T-helper 22 cell (primary cell): ENCODE measurements at regions not wholly inside any gene's neighbourhood (a gene's known extent, or its start where the extent isn't known, plus 50 kb on each side); places are given as distances from the start of the nearest gene placed in this dataset.
"Not testable (repeated sequence)": the region's sequence is repeated elsewhere in the genome, so short reads cannot be mapped to it uniquely, and the experiment has no call there.

ENCODE experiments used
- DNase-seq: peaks from one replicate; pipeline ENCODE4 v3.0.0-alpha.2; 2020; ENCODE audit warnings: low read depth

DNA sequence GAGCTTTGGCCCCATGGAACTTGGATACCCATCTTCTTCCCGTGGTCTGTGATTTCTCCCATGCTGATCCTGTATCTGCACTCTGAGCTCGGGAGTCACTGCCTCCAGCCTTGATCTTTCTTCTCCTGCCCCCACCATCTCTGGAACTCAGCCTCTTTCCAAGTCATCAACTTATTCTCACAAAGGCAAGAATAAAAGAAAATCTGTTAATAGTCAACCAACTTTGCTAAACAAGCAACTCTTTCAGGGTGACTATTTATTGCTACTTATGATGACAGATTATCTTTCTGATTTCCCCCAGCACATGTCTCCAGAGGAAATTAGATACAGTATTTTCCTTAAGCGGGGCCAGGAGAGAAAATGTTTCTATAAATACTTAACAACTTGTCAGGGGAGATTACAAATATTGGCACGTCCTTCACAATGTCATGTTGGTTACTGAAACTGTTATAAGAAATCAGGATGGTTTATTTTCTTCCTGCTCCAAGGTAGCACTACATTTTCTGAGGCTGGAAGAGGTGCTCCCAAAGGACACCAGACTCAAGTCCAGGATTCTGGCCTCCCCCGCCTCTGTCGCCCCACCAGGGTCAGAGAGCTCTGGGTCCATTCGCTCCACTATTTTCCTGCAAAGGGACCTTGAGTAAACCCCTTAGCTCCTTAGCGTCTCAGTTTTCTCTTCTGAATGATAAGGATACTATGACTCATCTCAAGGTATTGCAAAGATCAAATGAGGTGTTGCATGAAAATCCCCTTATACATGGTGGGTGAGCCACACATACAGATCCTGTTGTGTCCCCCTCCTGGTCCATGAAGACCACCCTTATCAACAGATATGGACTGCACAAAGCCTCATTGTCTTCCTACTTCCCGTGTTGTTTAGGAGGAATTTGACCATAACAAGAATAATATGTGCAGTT, 205.2 kb upstream of the WSCD1 start:
- no peak for DNase-seq

DNA sequence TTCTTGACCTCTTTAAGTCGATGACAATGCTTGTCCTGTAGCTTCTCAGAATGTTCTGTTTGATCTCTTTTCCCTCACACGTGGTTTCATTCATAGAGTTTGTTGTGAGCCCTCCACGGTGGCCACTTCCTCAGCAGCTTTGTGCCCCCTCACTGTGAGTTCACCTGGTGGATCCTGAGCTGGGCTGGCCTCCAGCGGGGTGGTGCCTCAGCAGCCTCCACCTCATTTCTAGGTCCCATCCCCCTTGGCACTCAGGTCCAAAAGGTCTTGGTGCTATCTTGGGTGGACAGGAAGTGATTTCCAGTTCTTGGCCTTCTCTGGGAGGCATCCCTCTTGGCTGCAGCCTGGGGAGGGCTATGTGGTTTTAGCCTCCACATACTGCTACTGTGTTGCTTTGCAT, 203.2 kb upstream of the WSCD1 start:
- no peak for DNase-seq

DNA sequence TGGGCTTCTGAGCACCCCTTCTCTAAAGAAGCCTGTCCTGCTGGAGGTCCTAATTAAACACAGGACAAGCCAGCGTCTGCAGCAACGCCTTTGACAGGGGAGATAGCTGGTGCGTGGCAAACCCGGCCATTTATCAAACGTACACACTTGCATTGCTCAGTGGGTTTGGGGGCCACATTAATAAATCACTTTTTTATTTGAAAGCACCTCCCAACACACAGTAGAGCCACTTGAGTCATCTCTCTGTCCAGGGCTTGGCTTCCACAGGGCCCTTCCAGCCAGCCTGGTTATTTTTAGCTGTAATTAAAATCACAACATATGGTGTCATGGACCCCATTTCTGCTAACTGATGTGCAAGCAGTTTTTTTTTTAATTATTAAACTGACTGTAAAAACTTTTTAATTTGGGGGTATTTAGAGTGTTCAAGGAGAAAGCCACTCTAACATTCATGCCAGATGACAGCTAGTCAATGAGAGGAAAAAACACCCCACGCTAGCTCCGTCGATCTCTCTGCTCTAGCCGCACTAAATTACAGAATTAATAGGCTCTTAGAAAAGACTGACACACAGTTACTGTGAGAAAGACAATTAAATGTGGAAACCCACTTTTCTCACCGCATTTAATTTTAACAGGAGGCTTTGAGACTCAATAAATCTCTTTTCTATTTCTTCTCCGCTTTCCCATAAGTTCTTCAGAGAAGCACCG, 201.0 kb upstream of the WSCD1 start:
- no peak for DNase-seq

DNA sequence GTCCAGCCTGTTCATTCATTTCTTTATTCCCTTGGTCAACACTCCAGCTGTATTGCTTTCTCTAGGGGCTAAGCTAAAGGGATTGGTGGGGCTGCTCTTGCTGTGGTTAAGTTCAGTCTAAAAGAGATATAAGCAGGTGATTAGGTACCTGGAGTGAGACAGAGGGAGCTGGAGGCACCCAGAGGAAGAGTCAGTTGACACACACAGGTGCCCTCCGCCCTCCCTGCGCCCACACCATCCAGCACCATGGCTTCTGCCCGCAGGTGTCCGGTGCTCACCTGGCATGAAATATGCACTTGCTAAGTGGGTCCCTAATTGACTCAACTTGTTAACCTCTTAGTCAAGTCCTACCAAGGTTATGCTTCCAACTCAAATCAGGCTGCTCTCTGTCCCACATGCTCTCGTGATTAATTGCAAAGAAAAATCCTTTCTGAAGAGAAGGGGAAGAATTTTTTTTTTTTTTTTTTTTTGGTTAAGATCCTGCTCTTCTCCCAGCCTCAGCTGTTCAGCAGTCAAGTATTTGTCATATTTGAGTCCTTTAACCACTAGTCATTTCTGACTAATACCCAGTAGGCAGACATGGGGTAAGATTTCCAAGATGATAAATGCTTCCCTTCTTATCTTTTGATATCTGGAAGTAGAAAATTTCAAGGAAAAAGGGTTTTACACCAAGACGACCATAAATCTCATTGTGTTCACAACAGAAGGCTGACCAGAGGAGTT, 199.8 kb upstream of the WSCD1 start:
- DNase-seq = no peak

DNA sequence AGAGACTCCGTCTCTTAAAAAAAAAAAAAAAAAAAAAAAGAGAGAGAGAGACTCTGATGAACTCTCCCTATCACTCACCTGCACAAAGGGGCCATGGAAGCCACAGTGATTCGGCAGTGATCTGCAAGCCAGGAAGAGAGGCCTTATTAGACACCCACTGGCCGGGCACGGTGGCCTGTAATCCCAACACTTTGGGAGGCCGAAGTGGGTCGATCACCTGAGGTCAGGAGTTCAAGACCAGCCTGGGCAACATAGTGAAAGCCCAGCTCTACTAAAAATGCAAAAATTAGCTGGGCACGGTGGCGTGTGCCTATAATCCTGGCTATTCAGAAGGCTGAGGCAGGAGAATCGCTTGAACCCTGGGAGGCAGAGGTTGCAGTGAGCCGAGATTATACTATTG, 198.5 kb upstream of the WSCD1 start:
- DNase-seq = no peak

DNA sequence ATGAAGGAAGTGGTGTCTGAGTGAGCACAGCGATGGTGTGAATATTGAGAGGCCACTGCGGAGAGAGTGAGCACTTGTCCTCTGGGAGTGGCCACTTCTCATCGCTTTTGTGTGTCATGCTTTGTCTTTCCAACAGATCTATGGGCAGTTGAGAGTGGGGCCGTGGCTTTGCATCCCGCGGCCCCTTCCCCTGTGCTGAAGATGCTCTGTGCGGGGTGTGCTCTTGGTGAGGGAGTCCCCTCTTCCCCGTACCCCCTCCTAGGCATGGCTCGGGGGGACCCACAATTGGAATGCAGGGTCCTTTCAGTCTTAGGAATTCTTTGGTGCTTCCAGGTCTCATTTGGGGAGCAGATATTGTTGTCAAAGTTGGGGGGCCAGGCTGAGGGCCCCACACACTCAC, 197.3 kb upstream of the WSCD1 start:
- no peak for DNase-seq

DNA sequence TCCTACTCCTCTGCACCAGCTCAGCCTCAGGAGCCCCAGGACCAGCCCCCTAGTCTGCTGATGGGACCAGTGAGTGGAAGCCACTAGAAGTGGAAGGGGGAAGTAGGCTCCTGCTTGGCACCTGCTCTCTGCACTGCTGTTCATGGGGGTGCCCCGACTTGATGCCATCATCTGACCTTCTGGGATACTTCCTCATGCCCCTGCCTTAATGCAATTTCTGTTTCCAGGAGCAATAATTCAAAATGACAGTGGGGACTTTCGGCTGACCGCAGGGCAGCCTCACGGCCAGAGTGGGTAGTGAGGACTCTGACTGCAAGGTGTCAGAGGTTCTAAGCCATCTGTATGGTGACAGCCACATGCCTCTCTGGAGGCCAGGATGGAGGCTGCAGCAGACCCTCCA, 196.4 kb upstream of the WSCD1 start:
- no peak for DNase-seq

DNA sequence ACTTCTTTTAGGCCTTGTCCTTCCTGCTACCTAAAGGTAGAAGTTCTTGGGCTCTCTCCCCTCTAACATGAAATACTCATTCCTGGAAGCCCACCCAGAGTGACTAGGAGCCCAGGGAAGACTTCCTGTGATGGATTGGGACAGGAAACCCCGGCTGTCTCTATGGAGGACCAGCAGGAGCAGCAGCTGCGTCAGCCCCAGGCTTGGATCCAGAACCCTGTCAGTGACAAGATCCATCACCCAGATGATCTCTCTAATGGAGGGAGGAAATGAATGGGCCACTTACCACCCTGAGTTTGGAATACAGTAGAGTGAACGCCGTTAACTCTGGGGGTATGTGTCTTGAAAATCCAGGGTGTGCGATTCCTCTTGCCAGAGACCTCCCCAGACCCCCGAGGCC, 195.7 kb upstream of the WSCD1 start:
- no peak for DNase-seq

DNA sequence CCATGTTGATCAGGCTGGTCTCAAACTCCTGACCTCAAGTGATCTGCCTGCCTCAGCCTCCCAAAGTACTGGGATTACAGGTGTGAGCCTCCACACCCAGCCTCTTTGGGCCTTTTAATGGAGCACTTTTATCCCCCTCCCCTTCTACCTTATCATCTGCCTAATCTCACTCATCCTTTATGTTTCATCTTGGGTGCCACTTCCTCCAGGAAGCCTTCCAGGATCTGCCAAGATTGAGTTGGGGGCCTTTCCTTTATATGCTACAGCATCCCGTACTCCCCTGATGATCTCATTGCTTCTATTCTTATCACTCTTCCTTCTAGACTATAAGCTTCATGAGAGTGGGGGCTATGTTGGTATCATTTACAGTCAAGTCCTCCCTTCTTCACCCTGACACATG, 192.8 kb upstream of the WSCD1 start:
- DNase-seq = no peak

DNA sequence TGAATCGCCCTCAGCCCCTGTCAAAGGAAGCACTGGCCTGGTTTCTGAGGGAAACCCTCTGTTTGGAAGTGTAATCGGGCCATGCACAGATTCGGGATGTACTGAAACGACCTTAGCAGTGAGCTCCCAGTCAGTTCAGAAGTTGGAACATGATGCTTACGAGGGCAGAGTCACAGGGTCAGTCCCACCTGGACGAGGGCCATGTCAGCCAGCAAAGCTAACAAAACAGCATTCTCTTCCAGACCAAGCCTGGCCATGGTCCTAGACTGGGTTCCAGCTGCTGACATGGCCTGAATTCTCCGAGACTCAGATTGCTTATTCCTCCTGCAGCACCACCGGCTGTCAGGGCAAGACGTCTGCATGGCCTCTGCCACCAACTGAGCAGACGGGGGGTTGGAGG, 192.2 kb upstream of the WSCD1 start:
- no peak for DNase-seq

DNA sequence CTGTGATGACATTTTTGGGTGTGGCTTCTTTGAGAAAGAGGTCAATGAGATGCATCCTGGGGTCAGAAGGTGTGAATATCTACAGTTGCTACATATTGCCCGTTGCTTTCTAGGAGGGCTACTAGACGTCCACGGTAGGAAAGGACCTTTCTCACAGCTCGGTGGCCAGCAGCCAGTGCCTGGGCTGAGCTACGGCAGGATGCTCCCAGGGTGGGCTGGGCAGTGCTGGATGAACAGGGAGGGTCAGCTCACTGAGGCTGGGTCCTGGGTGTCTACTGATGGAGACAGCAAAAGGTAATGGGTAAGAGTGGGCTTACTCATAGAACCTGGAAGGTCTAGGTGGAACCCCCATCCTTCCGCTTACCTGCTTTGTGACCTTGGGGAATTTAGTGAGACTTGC, 188.3 kb upstream of the WSCD1 start:
- DNase-seq = no peak

DNA sequence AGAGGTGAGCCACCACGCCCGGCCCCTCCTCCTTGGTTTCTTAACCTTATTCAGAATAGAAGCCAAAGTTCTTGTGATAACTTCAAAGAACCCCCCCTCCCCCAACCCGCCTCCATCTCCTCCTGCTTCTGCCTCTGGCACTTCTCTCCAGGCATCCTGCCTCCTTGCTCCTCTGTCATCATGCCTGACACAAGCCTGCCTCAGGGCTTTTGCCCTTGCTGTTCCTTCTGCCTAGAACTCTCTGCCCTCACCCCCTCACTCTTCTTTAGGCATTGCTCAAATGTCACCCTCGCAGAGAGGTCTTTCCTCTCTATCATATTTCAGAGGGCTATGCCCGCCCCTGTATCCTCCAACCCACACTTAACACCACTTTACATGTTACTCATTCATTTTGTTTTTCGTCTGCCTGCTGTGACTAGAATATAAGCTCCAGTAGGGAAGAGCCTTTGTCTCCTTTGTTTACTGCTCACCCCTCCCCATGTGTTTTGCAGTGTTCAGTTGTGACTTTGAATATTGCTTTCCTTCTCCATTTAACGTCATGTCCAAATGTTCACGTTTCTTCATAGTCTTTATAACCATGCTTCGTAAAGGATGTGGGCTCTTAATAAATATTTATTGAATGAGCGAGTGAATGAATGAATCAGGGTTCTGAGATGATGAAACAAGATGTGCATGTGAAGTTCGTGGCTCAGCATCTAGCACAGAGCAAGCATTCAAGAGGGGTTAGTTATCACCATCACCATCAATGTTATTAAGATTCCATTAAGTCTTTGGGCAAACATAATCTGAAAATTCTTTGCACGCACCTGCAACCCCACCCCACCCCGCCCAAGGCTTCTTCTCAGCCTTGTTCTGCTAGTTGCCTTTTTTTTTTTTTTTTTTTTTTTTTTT, 186.2 kb upstream of the WSCD1 start:
- DNase-seq = no peak

DNA sequence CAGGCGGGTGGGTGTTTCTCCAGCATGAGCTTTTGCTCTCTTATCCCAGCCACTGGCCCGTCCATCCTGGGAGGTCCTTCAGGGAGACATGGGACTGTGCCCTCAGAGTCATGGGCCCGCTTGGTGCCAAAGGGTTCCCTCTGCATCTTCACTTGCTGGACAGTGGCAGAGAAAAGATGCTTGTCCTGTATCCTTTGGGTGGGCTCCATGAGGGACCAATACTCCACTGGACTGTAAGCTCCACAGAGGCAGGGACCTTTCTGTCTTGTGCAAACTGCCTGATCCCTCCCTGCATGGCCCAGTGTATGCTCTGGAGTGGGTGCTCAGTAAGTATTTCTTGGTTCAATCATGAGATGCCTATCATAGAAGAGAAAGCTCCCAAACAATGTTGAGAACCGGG, 184.8 kb upstream of the WSCD1 start:
- no peak for DNase-seq

DNA sequence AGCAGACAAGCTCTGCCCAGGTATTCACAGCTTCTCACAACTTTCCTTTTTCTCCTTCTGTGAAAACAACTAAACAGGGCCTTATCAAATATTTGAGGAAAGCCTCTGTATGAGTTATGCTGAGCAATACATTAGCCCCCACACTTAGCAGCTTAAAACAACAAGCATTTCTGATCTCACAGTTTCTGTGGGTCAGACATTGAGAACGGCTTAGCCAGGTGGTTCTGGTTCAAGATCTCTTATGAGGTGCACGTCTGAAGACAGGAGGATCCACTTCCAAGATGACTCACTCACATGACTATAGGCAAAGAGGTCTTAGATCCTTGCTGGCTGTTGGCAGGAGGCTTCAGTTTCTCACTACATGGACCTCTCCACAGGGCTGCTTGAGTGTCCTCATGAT, 181.4 kb upstream of the WSCD1 start:
- no peak for DNase-seq

DNA sequence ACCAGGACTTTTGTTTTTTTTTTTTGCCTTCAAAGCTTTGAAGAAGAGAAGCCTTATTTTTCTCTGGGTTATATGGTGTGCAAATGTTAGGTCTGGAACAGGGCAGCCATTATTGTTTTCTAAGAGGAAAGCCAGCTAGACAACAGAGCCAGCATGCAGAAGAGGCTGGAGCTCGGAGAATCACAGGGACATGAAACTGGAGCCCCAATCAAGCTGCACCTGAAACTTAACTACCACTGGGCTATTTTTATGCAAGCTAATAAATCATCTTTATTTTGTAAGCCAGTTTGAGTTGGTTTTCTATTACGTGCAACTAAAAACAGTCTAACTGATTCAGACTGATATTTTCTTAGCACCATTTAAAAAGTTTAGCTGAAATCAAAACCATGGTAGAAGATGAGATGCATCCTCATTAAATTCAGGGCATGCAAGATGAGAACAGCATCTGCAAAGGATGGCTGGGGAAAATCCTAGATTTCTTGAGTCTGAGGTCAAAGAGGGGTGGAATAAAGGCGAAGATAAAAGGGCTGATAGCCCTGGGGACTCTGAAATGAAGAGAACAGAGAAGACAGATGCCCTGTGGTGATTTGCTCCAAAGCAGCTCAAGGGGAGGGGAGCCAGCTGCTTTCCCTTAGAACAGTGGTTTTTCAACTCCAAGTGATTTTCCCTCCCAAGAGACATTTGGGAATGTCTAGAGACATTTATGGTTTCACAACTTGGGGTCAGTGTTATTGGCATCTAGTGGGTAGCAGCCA, 177.1 kb upstream of the WSCD1 start:
- DNase-seq = no peak

DNA sequence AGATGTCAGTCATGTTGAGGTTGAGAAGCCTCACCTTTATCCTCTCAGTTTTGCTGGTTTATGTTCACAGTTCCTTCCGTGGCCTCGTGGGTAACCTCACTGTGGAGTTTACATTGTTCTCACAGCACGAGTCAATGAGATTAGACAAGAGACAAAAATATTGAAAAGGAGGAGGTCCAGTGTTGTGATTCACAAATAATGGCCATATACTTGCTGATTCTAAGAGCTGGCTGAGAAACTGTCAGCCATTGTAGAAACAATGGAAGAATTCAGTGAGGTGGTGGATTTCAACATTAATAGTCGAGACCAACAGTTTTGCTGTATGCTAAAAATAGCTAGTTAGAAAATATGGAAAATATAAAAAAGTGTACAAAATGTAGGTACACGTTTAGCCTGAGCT, 176.4 kb upstream of the WSCD1 start:
- DNase-seq = no peak

DNA sequence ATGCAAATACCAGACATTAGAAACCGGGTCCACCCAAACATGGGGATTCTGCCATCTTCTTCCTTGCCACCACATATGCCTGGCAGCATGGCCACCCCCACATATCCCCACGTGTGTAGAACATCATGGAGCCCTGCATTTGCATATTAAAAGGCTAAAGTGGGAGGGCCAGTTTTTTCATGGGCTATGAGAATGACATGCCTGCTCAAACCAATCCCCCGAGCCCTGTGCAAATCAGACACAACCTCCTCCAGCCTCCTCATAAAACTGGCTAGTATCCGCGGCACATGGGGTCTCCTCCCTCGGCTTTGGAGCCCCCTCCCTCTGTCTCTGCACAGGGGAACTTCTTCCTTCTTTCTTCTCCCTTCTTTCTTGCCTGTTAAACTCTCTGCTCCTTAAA, 174.9 kb upstream of the WSCD1 start:
- no peak for DNase-seq

DNA sequence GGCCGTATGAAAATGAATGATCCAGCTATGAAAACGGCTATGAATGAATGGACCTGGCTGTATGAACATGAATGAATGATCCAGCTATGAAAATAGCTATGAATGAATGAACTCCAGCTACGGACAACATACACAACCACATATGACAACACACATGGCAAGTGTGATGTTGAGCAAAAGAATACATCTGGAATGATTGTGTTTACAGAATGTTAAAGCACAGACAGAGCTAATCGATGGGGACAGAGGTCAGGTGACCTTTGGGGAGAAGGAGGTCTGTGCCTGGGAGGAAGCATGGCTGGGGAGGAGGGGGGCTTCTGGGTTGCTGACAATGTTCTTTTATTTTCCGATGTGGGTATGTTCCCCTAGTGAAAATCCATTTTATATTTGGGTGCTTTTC, 174.0 kb upstream of the WSCD1 start:
- no peak for DNase-seq

DNA sequence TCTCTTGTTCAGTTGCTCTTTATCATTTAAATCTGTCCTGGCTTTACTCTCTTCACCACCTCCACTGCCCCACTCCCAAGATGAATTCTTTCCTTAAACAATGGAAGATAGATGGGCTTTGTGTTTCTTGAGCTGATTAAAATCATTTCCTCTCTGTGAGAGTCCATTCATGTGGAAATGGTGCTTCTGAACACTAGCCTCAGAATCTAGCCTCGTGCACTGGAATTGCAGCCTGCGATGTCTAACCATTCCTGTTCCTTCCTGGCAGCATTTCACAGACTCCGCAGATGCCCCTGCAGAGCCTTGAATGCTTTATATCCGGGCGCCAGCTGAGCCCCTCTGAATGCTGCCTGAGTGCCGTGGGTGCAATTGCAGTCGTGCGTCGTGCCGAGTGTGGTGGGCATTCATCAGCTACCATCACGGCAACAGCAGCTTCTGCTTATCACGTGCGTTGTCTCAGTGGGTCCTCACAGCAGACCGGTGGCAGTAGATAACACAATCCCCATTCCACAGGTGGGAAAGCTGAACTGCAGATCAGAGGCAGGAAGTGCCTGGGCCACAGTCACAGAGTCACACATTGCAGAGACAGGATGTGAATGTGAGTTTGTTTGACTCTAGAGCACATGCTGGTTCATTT, 172.8 kb upstream of the WSCD1 start:
- no peak for DNase-seq

DNA sequence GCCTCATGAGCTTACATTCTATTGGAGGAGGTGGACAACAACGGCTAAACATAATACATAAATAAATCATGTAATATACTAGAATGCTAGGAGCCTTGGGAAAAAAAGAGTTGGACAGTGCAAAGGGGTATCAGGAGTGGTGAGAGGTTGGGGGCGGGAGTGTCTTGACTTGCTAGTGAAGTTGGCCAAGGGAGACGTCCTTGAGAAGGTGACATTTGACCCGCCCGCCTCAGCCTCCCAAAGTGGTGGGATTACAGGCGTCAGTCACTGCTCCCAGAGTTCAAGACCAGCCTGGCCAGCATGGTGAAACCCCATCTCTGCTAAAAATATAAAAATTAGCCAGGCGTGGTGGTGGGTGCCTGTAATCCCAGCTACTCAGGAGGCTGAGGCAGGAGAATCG, 172.2 kb upstream of the WSCD1 start:
- DNase-seq = not testable (repeated sequence)

DNA sequence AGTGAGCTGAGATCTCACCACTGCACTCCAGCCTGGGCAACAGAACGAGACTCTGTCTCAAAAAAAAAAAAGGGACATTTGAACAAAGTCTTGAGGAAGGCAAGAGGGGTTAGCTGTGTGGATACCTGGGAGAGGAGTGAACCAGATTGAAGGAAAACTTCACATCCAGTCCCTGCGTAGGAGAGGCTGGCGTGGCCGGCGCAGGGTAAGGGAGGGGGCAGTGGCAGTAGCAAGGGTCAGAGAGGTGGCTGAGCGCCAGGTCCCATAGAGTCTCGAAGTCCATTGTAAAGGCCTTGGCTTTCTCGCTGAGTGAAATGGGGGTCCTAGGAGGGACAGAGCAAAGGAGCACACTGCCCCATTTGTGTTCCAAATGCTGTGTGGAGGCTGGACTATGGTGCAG, 171.8 kb upstream of the WSCD1 start:
- DNase-seq = no peak
